ENCODE measurements at regions not wholly inside any gene's neighbourhood (a gene's known extent, or its start where the extent isn't known, plus 50 kb on each side); places are given as distances from the start of the nearest gene placed in this dataset.

DNA sequence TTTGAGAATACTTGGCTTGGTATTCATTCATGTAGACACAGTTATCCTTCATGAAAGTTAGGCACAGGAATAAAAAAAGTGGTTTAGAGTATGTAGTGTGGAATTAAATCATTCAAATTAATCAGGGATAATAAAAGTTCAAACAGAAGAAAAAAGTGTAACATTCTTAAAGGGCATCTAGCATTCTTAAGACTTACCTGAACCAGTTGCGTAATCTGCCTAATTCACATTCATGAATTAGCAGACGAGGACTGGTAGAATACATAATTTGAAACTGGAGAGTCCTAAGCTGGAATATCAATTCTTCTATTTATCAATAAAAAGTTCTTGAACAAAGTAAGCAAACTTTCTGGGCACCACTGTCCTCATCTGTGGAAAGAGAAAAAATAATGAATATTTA lies 157.0 kb upstream of the DEPDC1 start:
- H3K4me2 ChIP-seq (ENCODE audit: low read length): no peak overlapping the region
- no peak overlapping the region for H3K9ac ChIP-seq (ENCODE audit: low read length)
- H3K27me3 ChIP-seq (ENCODE audit: insufficient read depth, low read depth, low read length): no peaks in the 10 kb centered on the region
- H2AFZ ChIP-seq (ENCODE audit: low read depth, low read length): no peak overlapping the region
- no peaks in the 10 kb centered on the region for H3F3A ChIP-seq (ENCODE audit: insufficient read depth, low read length, poor library complexity, severe bottlenecking)
- TF ChIP-seq POLR2AphosphoS5 (IDR thresholded peaks at IDR 0.05): no peak
- no peak for TF ChIP-seq RAD21 (conservative IDR thresholded peaks at IDR 0.05)
- TF ChIP-seq SMC3 (conservative IDR thresholded peaks at IDR 0.05; ENCODE audit: poor library complexity): no peak
- TF ChIP-seq, protein P1, sequence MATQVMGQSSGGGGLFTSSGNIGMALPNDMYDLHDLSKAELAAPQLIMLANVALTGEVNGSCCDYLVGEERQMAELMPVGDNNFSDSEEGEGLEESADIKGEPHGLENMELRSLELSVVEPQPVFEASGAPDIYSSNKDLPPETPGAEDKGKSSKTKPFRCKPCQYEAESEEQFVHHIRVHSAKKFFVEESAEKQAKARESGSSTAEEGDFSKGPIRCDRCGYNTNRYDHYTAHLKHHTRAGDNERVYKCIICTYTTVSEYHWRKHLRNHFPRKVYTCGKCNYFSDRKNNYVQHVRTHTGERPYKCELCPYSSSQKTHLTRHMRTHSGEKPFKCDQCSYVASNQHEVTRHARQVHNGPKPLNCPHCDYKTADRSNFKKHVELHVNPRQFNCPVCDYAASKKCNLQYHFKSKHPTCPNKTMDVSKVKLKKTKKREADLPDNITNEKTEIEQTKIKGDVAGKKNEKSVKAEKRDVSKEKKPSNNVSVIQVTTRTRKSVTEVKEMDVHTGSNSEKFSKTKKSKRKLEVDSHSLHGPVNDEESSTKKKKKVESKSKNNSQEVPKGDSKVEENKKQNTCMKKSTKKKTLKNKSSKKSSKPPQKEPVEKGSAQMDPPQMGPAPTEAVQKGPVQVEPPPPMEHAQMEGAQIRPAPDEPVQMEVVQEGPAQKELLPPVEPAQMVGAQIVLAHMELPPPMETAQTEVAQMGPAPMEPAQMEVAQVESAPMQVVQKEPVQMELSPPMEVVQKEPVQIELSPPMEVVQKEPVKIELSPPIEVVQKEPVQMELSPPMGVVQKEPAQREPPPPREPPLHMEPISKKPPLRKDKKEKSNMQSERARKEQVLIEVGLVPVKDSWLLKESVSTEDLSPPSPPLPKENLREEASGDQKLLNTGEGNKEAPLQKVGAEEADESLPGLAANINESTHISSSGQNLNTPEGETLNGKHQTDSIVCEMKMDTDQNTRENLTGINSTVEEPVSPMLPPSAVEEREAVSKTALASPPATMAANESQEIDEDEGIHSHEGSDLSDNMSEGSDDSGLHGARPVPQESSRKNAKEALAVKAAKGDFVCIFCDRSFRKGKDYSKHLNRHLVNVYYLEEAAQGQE (IDR thresholded peaks at IDR 0.05; ENCODE audit: borderline replicate concordance): no peak
- no peak for TF ChIP-seq EP300 (conservative IDR thresholded peaks at IDR 0.05; ENCODE audit: poor library complexity, severe bottlenecking)
- TF ChIP-seq TAF1 (IDR thresholded peaks at IDR 0.05; ENCODE audit: low read depth): no peak
- TF ChIP-seq EZH2 (IDR thresholded peaks at IDR 0.05; ENCODE audit: borderline replicate concordance, insufficient read depth, low read length, poor library complexity, severe bottlenecking): no peak
- no peak for TF ChIP-seq MXI1 (conservative IDR thresholded peaks at IDR 0.05; ENCODE audit: poor library complexity, severe bottlenecking)
- TF ChIP-seq, protein P2, sequence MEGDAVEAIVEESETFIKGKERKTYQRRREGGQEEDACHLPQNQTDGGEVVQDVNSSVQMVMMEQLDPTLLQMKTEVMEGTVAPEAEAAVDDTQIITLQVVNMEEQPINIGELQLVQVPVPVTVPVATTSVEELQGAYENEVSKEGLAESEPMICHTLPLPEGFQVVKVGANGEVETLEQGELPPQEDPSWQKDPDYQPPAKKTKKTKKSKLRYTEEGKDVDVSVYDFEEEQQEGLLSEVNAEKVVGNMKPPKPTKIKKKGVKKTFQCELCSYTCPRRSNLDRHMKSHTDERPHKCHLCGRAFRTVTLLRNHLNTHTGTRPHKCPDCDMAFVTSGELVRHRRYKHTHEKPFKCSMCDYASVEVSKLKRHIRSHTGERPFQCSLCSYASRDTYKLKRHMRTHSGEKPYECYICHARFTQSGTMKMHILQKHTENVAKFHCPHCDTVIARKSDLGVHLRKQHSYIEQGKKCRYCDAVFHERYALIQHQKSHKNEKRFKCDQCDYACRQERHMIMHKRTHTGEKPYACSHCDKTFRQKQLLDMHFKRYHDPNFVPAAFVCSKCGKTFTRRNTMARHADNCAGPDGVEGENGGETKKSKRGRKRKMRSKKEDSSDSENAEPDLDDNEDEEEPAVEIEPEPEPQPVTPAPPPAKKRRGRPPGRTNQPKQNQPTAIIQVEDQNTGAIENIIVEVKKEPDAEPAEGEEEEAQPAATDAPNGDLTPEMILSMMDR (IDR thresholded peaks at IDR 0.05; ENCODE audit: poor library complexity, severe bottlenecking): no peak
- no peak overlapping the region for H3K27ac ChIP-seq (ENCODE audit: low read length)
- no peaks in the 10 kb centered on the region for H3K9me2 ChIP-seq (ENCODE audit: insufficient read depth, low read length)
- no peak overlapping the region for H3K4me3 ChIP-seq (ENCODE audit: low read length)
- H3K36me3 ChIP-seq (ENCODE audit: insufficient read depth, low read length): no peaks in the 10 kb centered on the region
- no peaks in the 10 kb centered on the region for H3K9me3 ChIP-seq (ENCODE audit: low read length)
- no peaks in the 10 kb centered on the region for H3K79me2 ChIP-seq (replicated peaks; ENCODE audit: insufficient read depth, low read length)
- H4K20me1 ChIP-seq (ENCODE audit: insufficient read depth): no peaks in the 10 kb centered on the region

DNA sequence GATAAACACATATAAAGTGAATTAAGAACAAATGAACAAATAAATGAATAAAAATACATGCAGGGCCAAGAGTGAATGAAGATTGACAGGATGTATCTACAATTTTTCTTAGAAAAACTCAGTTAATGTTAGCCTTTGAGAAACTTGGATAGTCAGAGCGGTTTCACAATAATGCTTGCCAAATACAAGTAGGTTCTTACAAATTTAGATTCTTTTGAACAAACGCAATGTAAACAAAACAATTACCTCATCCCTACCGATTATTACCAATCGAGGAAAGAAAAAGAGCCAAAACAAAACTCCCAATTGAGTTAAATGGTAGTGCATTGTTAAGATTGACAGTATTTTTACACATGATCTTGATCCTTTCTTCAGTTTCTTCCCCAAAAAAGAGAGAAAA lies 176.9 kb upstream of the DEPDC1 start:
- no peaks in the 10 kb centered on the region for H4K20me1 ChIP-seq (ENCODE audit: insufficient read depth)
- TF ChIP-seq EP300 (conservative IDR thresholded peaks at IDR 0.05; ENCODE audit: poor library complexity, severe bottlenecking) (no peak), TAF1 (IDR thresholded peaks at IDR 0.05; ENCODE audit: low read depth) (no peak), SMC3 (conservative IDR thresholded peaks at IDR 0.05; ENCODE audit: poor library complexity) (no peak), POLR2AphosphoS5 (IDR thresholded peaks at IDR 0.05) (no peak), MXI1 (conservative IDR thresholded peaks at IDR 0.05; ENCODE audit: poor library complexity, severe bottlenecking) (no peak), EZH2 (IDR thresholded peaks at IDR 0.05; ENCODE audit: borderline replicate concordance, insufficient read depth, low read length, poor library complexity, severe bottlenecking) (no peak), RAD21 (conservative IDR thresholded peaks at IDR 0.05) (no peak)
- TF ChIP-seq, protein P1 (IDR thresholded peaks at IDR 0.05; ENCODE audit: borderline replicate concordance): no peak
- TF ChIP-seq, protein P2 (IDR thresholded peaks at IDR 0.05; ENCODE audit: poor library complexity, severe bottlenecking): no peak
- no peak overlapping the region for H3K4me2 ChIP-seq (ENCODE audit: low read length)
- H3K79me2 ChIP-seq (replicated peaks; ENCODE audit: insufficient read depth, low read length): no peaks in the 10 kb centered on the region
- H3K9me2 ChIP-seq (ENCODE audit: insufficient read depth, low read length): no peaks in the 10 kb centered on the region
- no peaks in the 10 kb centered on the region for H3K9me3 ChIP-seq (ENCODE audit: low read length)
- no peak overlapping the region for H3K27ac ChIP-seq (ENCODE audit: low read length)
- no peaks in the 10 kb centered on the region for H3K27me3 ChIP-seq (ENCODE audit: insufficient read depth, low read depth, low read length)
- no peaks in the 10 kb centered on the region for H3K36me3 ChIP-seq (ENCODE audit: insufficient read depth, low read length)
- H2AFZ ChIP-seq (ENCODE audit: low read depth, low read length): no peak overlapping the region
- H3K4me3 ChIP-seq (ENCODE audit: low read length): no peak overlapping the region
- H3F3A ChIP-seq (ENCODE audit: insufficient read depth, low read length, poor library complexity, severe bottlenecking): no peaks in the 10 kb centered on the region
- H3K9ac ChIP-seq (ENCODE audit: low read length): no peak overlapping the region
